MM.1S (cell line): ENCODE measurements at regions not wholly inside any gene's neighbourhood (a gene's known extent, or its start where the extent isn't known, plus 50 kb on each side); places are given as distances from the start of the nearest gene placed in this dataset.
"Not testable (repeated sequence)": the region's sequence is repeated elsewhere in the genome, so short reads cannot be mapped to it uniquely, and the experiment has no call there.

ENCODE experiments used
- DNase-seq: peaks from one replicate; pipeline ENCODE4 v3.0.0-alpha.2; 2015
- H2AFZ ChIP-seq: fragments of 300-600 bp; sonication (generic); 2 replicates; pipeline ENCODE4 v1.6.0; 2016; ENCODE audit warnings: antibody characterized with exemption, low read length
- H3F3A ChIP-seq: fragments of 300-600 bp; sonication (generic); 2 replicates; pipeline ENCODE4 v1.6.1; 2016; ENCODE audit warnings: mild to moderate bottlenecking, antibody characterized with exemption, low read length, moderate library complexity, mixed read lengths; ENCODE audit not compliant: insufficient read depth
- H3K27ac ChIP-seq: fragments of 300-600 bp; sonication (generic); 2 replicates; pipeline ENCODE4 v1.5.1; 2016; ENCODE audit warnings: mild to moderate bottlenecking, low read length
- H3K27me3 ChIP-seq: fragments of 300-600 bp; sonication (generic); replicated peaks from 2 replicates; pipeline ENCODE4 v1.6.0; 2016; ENCODE audit warnings: low read length; ENCODE audit not compliant: insufficient read depth
- H3K36me3 ChIP-seq: fragments of 300-600 bp; sonication (generic); replicated peaks from 2 replicates; pipeline ENCODE4 v1.6.1; 2016; ENCODE audit warnings: mild to moderate bottlenecking, low read length, mixed read lengths; ENCODE audit not compliant: insufficient read depth
- H3K4me1 ChIP-seq: fragments of 300-600 bp; sonication (generic); 2 replicates; pipeline ENCODE4 v1.6.1; 2016; ENCODE audit warnings: low read length, mixed read lengths
- H3K4me2 ChIP-seq: fragments of 300-600 bp; sonication (generic); 2 replicates; pipeline ENCODE4 v1.6.0; 2016; ENCODE audit warnings: low read depth, low read length
- H3K4me3 ChIP-seq: fragments of 300-600 bp; sonication (generic); 2 replicates; pipeline ENCODE4 v1.5.1; 2016; ENCODE audit warnings: low read length, mixed read lengths
- H3K79me2 ChIP-seq: fragments of 300-600 bp; sonication (generic); 2 replicates; pipeline ENCODE4 v1.6.1; 2016; ENCODE audit warnings: mixed run types, low read length, mixed read lengths
- H3K9ac ChIP-seq: fragments of 300-600 bp; sonication (generic); 2 replicates; pipeline ENCODE4 v1.6.1; 2016; ENCODE audit warnings: low read length, mixed read lengths
- H3K9me2 ChIP-seq: fragments of 300-600 bp; sonication (generic); replicated peaks from 2 replicates; pipeline ENCODE4 v1.6.1; 2016; ENCODE audit warnings: mild to moderate bottlenecking, low read length, mixed read lengths; ENCODE audit not compliant: insufficient read depth
- H3K9me3 ChIP-seq: fragments of 300-600 bp; sonication (generic); replicated peaks from 2 replicates; pipeline ENCODE4 v1.6.1; 2016; ENCODE audit warnings: mild to moderate bottlenecking, low read length, mixed read lengths; ENCODE audit not compliant: insufficient read depth
- H4K20me1 ChIP-seq: fragments of 300-600 bp; sonication (generic); 2 replicates; pipeline ENCODE4 v1.6.1; 2016; ENCODE audit warnings: mild to moderate bottlenecking, low read length, moderate library complexity, mixed read lengths; ENCODE audit not compliant: insufficient read depth
- CTCF ChIP-seq: fragments of 300-600 bp; sonication (generic); IDR thresholded peaks from 2 replicates; pipeline ENCODE4 v1.5.1; 2016; ENCODE audit warnings: antibody characterized with exemption, low read length, mixed read lengths
- EZH2 ChIP-seq: fragments of 300-600 bp; sonication (generic); optimal IDR thresholded peaks from 2 replicates; pipeline ENCODE3; 2017; ENCODE audit warnings: low read depth, mild to moderate bottlenecking, antibody characterized with exemption, low read length, mixed read lengths
- EZH2phosphoT487 ChIP-seq: fragments of 300-600 bp; sonication (generic); IDR thresholded peaks from 2 replicates; pipeline ENCODE4 v1.6.1; 2018; ENCODE audit warnings: antibody characterized with exemption, low read length

GRCh38 chr16:35214840-35215239 lies 1755.4 kb downstream of the TP53TG3F start:
- Histone ChIP-seq H3K79me2 (no peaks in the 10 kb centered on the region), H3K27ac (no peak overlapping the region), H3K4me1 (no peaks in the 10 kb centered on the region), H3K9me3 (no peaks in the 10 kb centered on the region), H3K27me3 (no peaks in the 10 kb centered on the region), H3K36me3 (no peaks in the 10 kb centered on the region), H3K4me2 (no peak overlapping the region), H3K4me3 (no peak overlapping the region), H4K20me1 (no peaks in the 10 kb centered on the region), H2AFZ (no peak overlapping the region), H3F3A (no peaks in the 10 kb centered on the region), H3K9me2 (no peaks in the 10 kb centered on the region), H3K9ac (no peak overlapping the region)
- no peak for TF ChIP-seq EZH2
- no peak for TF ChIP-seq EZH2phosphoT487
- TF ChIP-seq CTCF: no peak
- no peak for DNase-seq

- no peaks in the 10 kb centered on the region for H3K4me1 ChIP-seq
- H3K4me3 ChIP-seq: no peak overlapping the region
- DNase-seq: no peak
- H3K27me3 ChIP-seq: no peaks in the 10 kb centered on the region
- no peaks in the 10 kb centered on the region for H3F3A ChIP-seq
- H3K9ac ChIP-seq: no peak overlapping the region
- no peak overlapping the region for H3K4me2 ChIP-seq
- H4K20me1 ChIP-seq: no peaks in the 10 kb centered on the region
- no peaks in the 10 kb centered on the region for H3K36me3 ChIP-seq
- H3K27ac ChIP-seq: no peak overlapping the region
- H2AFZ ChIP-seq: no peak overlapping the region
- no peaks in the 10 kb centered on the region for H3K9me2 ChIP-seq
- no peaks in the 10 kb centered on the region for H3K9me3 ChIP-seq
- no peak for TF ChIP-seq EZH2phosphoT487
- TF ChIP-seq EZH2: no peak
- no peak for TF ChIP-seq CTCF
- H3K79me2 ChIP-seq: no peaks in the 10 kb centered on the region
Measured at GRCh38 chr16:35215287-35215686, 1755.9 kb downstream of the TP53TG3F start.

- H3K4me1 ChIP-seq, H3K9me2 ChIP-seq, H3K27me3 ChIP-seq, H3K4me3 ChIP-seq, DNase-seq, H4K20me1 ChIP-seq, H3K36me3 ChIP-seq, H3K79me2 ChIP-seq, H3K4me2 ChIP-seq, H3K9ac ChIP-seq, H3K9me3 ChIP-seq, H3F3A ChIP-seq, H2AFZ ChIP-seq, H3K27ac ChIP-seq: not testable (repeated sequence)
Measured at GRCh38 chr16:35216261-35216660, 1756.8 kb downstream of the TP53TG3F start.

- no peaks in the 10 kb centered on the region for H3K9me2 ChIP-seq
- no peaks in the 10 kb centered on the region for H3K79me2 ChIP-seq
- no peak for DNase-seq
- H3K9me3 ChIP-seq: no peaks in the 10 kb centered on the region
- no peak overlapping the region for H2AFZ ChIP-seq
- no peaks in the 10 kb centered on the region for H3F3A ChIP-seq
- H3K4me1 ChIP-seq: no peaks in the 10 kb centered on the region
- H3K4me3 ChIP-seq: no peak overlapping the region
- no peak overlapping the region for H3K4me2 ChIP-seq
- no peak overlapping the region for H3K9ac ChIP-seq
- TF ChIP-seq EZH2: no peak
- TF ChIP-seq CTCF: no peak
- no peak for TF ChIP-seq EZH2phosphoT487
- no peaks in the 10 kb centered on the region for H4K20me1 ChIP-seq
- no peaks in the 10 kb centered on the region for H3K27me3 ChIP-seq
- H3K27ac ChIP-seq: no peak overlapping the region
- no peaks in the 10 kb centered on the region for H3K36me3 ChIP-seq
Measured at GRCh38 chr16:35221482-35222185, 1762.2 kb downstream of the TP53TG3F start.
